A549 (cell line): ENCODE measurements at regions not wholly inside any gene's neighbourhood (a gene's known extent, or its start where the extent isn't known, plus 50 kb on each side); places are given as distances from the start of the nearest gene placed in this dataset.

Source experiments
- ATAC-seq, 2 experiments: fragments of 200-7000 bp in 1 of 2; fragments of >200 bp in 1 of 2; cut with Nextera tagmentation in 1 of 2; cut with Tn5 transposase in 1 of 2; 3 replicates each; pipeline versions ENCODE4 v1.8.0 to v1.9.1; 2018 to 2020; ENCODE audit warnings: mild to moderate bottlenecking in 1 of 2, moderate library complexity in 1 of 2
- CTCF ChIA-PET: fragments of 300-600 bp; sonication (Branson Sonifier 250); formaldehyde crosslinking; extraction: SDS; loops from one replicate; lab custom pipeline; 2021; ENCODE audit warnings: antibody characterized with exemption, inconsistent platforms; lab: Yijun Ruan, JAX
- POLR2A ChIA-PET: fragments of 350-600 bp; formaldehyde crosslinking; extraction: SDS; loops from one replicate; lab custom pipeline; 2021; ENCODE audit warnings: antibody characterized with exemption, inconsistent platforms; lab: Yijun Ruan, JAX
- DNase-seq, 2 experiments: peaks; one replicate each; pipeline versions ENCODE4 v3.0.0 to v3.0.0-alpha.2; 2011 to 2016; ENCODE audit warnings: low read depth in 1 of 2, low spot score in 1 of 2
- FAIRE-seq: peaks from 2 replicates; lab custom pipeline; 2011; peaks lifted over from hg19 to GRCh38; lab: Jason Lieb, UNC
- H3K27ac ChIP-seq, 2 experiments: fragments of >200 bp; sonication (Bioruptor Twin); formaldehyde crosslinking; 3 replicates each; pipeline ENCODE4 v1.5.1; 2016 to 2017
- H3K4me1 ChIP-seq: fragments of >200 bp; sonication (Bioruptor Twin); formaldehyde crosslinking; 3 replicates; pipeline ENCODE4 v1.6.1; 2016
- H3K4me2 ChIP-seq: fragments of >200 bp; sonication (Bioruptor Twin); formaldehyde crosslinking; 3 replicates; pipeline ENCODE4 v1.6.1; 2016
- H3K4me3 ChIP-seq: fragments of >200 bp; sonication (Bioruptor Twin); formaldehyde crosslinking; 3 replicates; pipeline ENCODE4 v1.5.1; 2016
- H3K9me3 ChIP-seq: fragments of >200 bp; sonication (Bioruptor Twin); formaldehyde crosslinking; 3 replicates; pipeline ENCODE4 v1.6.1; 2016
- BCL3 ChIP-seq: fragments of >200 bp; sonication (Bioruptor Twin); formaldehyde crosslinking; IDR thresholded peaks from 3 replicates; pipeline ENCODE4 v1.6.1; 2016
- CBX2 ChIP-seq: fragments of 200-600 bp; sonication (generic); IDR thresholded peaks from 2 replicates; pipeline ENCODE4 v1.6.1; 2016; ENCODE audit warnings: low read depth, mild to moderate bottlenecking, borderline replicate concordance
- CBX8 ChIP-seq: fragments of 200-600 bp; sonication (generic); IDR thresholded peaks from 2 replicates; pipeline ENCODE4 v1.6.1; 2016
- CEBPB ChIP-seq, 2 experiments: fragments of >200 bp in 1 of 2; sonication (Bioruptor Twin) in 1 of 2; formaldehyde crosslinking in 1 of 2; IDR thresholded peaks; 2 replicates each; pipeline ENCODE4 v1.6.1; 2012 to 2016
- EHF ChIP-seq: fragments of 250-450 bp; sonication (Bioruptor Pico); IDR thresholded peaks from 2 replicates; pipeline ENCODE4 v1.5.0; 2020; ENCODE audit warnings: mild to moderate bottlenecking
- ELK1 ChIP-seq: fragments of 150-350 bp; IDR thresholded peaks from 2 replicates; pipeline ENCODE4 v1.6.1; 2014; ENCODE audit warnings: low read depth, mild to moderate bottlenecking, low read length
- HDAC2 ChIP-seq: fragments of 200-600 bp; sonication (generic); IDR thresholded peaks from 2 replicates; pipeline ENCODE4 v1.6.1; 2016
- HEYL ChIP-seq: fragments of 250-450 bp; sonication (Bioruptor Pico); IDR thresholded peaks from 2 replicates; pipeline ENCODE4 v1.8.0; 2021; ENCODE audit warnings: mild to moderate bottlenecking, moderate library complexity
- HMGXB4 ChIP-seq: fragments of 250-450 bp; sonication (Bioruptor Pico); IDR thresholded peaks from 2 replicates; pipeline ENCODE4 v1.5.0; 2021; ENCODE audit warnings: mild to moderate bottlenecking, moderate library complexity, borderline replicate concordance
- HOXB5 ChIP-seq: fragments of 250-450 bp; sonication (Bioruptor Pico); IDR thresholded peaks from 2 replicates; pipeline ENCODE4 v1.5.0; 2020; ENCODE audit warnings: mild to moderate bottlenecking, moderate library complexity
- KDM5A ChIP-seq: fragments of 200-600 bp; sonication (generic); IDR thresholded peaks from 2 replicates; pipeline ENCODE4 v1.6.1; 2016; ENCODE audit warnings: antibody characterized with exemption, mild to moderate bottlenecking
- PBX3 ChIP-seq: IDR thresholded peaks from 2 replicates; pipeline ENCODE4 v1.6.1; 2012
- POLR2AphosphoS2 ChIP-seq: conservative IDR thresholded peaks from 2 replicates; pipeline ENCODE4 v1.6.1; 2012; ENCODE audit warnings: low read length, improper control_type of control experiment, inconsistent platforms
- RARB ChIP-seq: fragments of 250-450 bp; sonication (Bioruptor Pico); IDR thresholded peaks from 2 replicates; pipeline ENCODE4 v1.8.0; 2021; ENCODE audit warnings: mild to moderate bottlenecking, moderate library complexity
- REST ChIP-seq: fragments of 200-600 bp; sonication (generic); IDR thresholded peaks from 2 replicates; pipeline ENCODE4 v1.6.1; 2016; ENCODE audit warnings: antibody characterized with exemption, mild to moderate bottlenecking, moderate library complexity
- RFX5 ChIP-seq: fragments of 450-650 bp; IDR thresholded peaks from 2 replicates; pipeline ENCODE4 v1.7.1; 2014; ENCODE audit warnings: antibody characterized with exemption, mild to moderate bottlenecking, moderate library complexity
- SMC3 ChIP-seq: fragments of >200 bp; sonication (Bioruptor Twin); formaldehyde crosslinking; IDR thresholded peaks from 3 replicates; pipeline ENCODE4 v1.6.1; 2018; ENCODE audit warnings: inconsistent platforms
- TFCP2L1 ChIP-seq: fragments of 250-450 bp; sonication (Bioruptor Pico); IDR thresholded peaks from 2 replicates; pipeline ENCODE4 v1.5.0; 2021; ENCODE audit warnings: mild to moderate bottlenecking
- TP53 ChIP-seq: fragments of 250-450 bp; sonication (Bioruptor Pico); IDR thresholded peaks from 2 replicates; pipeline ENCODE4 v1.5.0; 2021; ENCODE audit warnings: mild to moderate bottlenecking, moderate library complexity
- ZFP36 ChIP-seq: fragments of 450-650 bp; IDR thresholded peaks from 2 replicates; pipeline ENCODE4 v1.6.1; 2014; ENCODE audit warnings: borderline replicate concordance; ENCODE audit not compliant: partially characterized antibody
- WGBS: methylation state at CpG from one replicate; pipeline ENCODE4 v1.1.6; 2017; ENCODE audit errors: missing lambda C conversion rate; 5-methylcytosine and 5-hydroxymethylcytosine counted together
- TF ChIP-seq, protein P1 (sequence below): fragments of 250-450 bp; sonication (Bioruptor Pico); IDR thresholded peaks from 2 replicates; pipeline ENCODE4 v1.5.0; 2020; ENCODE audit warnings: low read depth, mild to moderate bottlenecking, moderate library complexity

DNA sequence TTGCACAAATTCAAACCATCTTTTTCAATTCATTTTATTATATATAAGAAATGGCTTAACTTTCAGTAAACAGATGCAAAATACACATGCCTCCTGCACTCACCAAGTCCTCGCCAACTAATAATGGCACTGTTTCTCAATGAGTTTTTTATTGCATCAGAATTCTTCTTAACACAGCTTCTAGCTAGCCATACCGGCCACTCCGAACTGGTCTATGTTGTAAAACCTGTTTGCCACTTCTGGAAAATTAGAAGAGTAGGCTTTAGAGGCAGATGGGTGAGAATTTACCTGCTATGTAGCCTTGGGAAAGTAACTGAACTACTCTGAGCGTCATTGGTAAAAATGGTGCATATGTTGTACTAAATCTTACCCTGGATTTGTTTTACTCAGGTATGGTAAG lies 100.6 kb upstream of the LHCGR start (continued):
- TF ChIP-seq REST (no peak), ZFP36 (no peak), ELK1 (no peak), EHF (no peak), CBX2 (no peak), SMC3 (no peak), TP53 (CRISPR knock-in tag) (no peak), PBX3 (no peak)

- no peak overlapping the region for H3K4me2 ChIP-seq
- FAIRE-seq = no peak
- TF ChIP-seq CEBPB (IDR thresholded peaks at IDR 0.05) = no peak
- TF ChIP-seq TFCP2L1 (CRISPR knock-in tag) = no peak
- no peak for TF ChIP-seq HDAC2
- no peak for TF ChIP-seq HOXB5 (CRISPR knock-in tag)
- no peak for TF ChIP-seq RARB
- TF ChIP-seq HEYL (CRISPR knock-in tag) = no peak
- TF ChIP-seq BCL3 = no peak
- no peak for TF ChIP-seq KDM5A
- TF ChIP-seq SMC3 = no peak
- no peak for TF ChIP-seq CBX8
- TF ChIP-seq TP53 (CRISPR knock-in tag) = no peak
- no peak for TF ChIP-seq POLR2AphosphoS2
- TF ChIP-seq, protein P1, sequence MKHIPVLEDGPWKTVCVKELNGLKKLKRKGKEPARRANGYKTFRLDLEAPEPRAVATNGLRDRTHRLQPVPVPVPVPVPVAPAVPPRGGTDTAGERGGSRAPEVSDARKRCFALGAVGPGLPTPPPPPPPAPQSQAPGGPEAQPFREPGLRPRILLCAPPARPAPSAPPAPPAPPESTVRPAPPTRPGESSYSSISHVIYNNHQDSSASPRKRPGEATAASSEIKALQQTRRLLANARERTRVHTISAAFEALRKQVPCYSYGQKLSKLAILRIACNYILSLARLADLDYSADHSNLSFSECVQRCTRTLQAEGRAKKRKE = no peak
- TF ChIP-seq RFX5 = no peak
- TF ChIP-seq HMGXB4 = no peak
- TF ChIP-seq, all 56 proteins: peak for 0
- CTCF ChIA-PET = no interaction called here
- no peak overlapping the region for H3K4me3 ChIP-seq
- no peak overlapping the region for H3K27ac ChIP-seq
- no peaks in the 10 kb centered on the region for H3K9me3 ChIP-seq
- WGBS = 9% methylated on average over 2 of the region's 2 CpGs
- no peaks in the 10 kb centered on the region for H3K4me1 ChIP-seq
- ATAC-seq = no peak
- no peak for DNase-seq
- POLR2A ChIA-PET = no interaction called here
Observed at GRCh38 chr2:48855142-48855541, 99.6 kb upstream of the LHCGR start.
